ENCODE measurements at regions not wholly inside any gene's neighbourhood (a gene's known extent, or its start where the extent isn't known, plus 50 kb on each side); places are given as distances from the start of the nearest gene placed in this dataset.

DNA sequence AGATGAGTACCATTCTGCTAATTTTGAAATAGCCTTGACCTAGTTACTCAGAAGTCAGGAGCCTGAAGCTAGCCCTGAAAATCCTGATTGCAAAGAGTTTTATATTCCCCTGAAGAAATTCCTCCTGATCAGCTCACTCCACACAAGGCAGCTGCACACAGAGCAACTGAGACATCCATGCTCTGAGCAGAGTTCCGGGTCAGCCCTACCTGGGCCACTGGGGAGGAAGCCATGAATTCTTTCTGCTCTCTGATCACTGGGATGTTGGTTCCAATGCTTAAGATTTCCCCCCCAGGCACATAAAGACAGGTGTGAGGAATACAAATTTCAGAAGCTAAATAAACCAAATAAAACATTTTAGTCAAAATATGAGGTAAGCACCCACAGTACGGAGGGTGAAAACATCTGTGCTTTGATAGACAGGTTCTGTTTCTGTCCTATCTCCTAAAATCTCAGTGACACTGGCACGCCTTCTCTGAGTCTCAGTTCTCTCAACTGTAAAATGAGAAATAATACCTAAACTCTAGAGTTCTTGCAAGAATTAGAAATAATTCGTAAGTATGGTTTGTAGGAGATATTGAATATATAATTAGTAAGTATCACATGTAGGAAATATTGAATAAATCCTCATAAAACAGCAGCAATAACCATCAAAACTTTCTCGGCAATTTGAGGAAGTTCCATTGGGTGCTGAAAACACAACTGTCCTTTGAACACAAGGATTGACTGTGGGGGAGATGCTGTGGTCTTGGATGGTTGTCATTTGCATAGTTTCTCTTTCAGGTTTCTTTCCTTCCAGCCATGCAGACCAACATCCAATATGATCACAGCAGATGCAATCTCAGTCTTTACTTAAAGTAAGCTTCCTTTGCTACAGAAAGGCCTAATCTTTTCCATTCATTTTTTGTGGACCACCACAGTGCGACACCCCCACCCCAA lies 133.0 kb upstream of the TNS3 start:
- TF ChIP-seq CTCF (IDR thresholded peaks at IDR 0.05; ENCODE audit: low read length) (no peak), EZH2 (optimal IDR thresholded peaks at IDR 0.05; ENCODE audit: low read depth, low read length) (no peak)

Measured in MM.1S (cell line).